Natural killer cell (primary cell): ENCODE measurements at regions not wholly inside any gene's neighbourhood (a gene's known extent, or its start where the extent isn't known, plus 50 kb on each side); places are given as distances from the start of the nearest gene placed in this dataset.

ENCODE experiments used
- ATAC-seq, 3 donors: fragments of 150-1000 bp in 2 of 3; fragments of 200-7000 bp in 1 of 3; cut with Tn5 transposase; 1 replicate in 1 of 3; 2 replicates in 2 of 3; pipeline ENCODE4 v1.10.0; 2021; ENCODE audit warnings: mild to moderate bottlenecking in 2 of 3, moderate library complexity in 2 of 3
- DNase-seq, 2 donors: peaks; one replicate each; pipeline versions ENCODE4 v3.0.0 to v3.0.0-alpha.2; 2013 to 2021; ENCODE audit warnings: mixed read lengths in 1 of 2
- H3K27ac ChIP-seq: one replicate; pipeline ENCODE4 v1.5.1; 2013; ENCODE audit warnings: mild to moderate bottlenecking, low read length
- H3K27me3 ChIP-seq: one replicate; pipeline ENCODE4 v1.6.1; 2013; ENCODE audit warnings: low read length; ENCODE audit not compliant: control insufficient read depth, insufficient read depth
- H3K36me3 ChIP-seq: one replicate; pipeline ENCODE4 v1.6.1; 2013; ENCODE audit warnings: low read length; ENCODE audit not compliant: control insufficient read depth, insufficient read depth
- H3K4me1 ChIP-seq: one replicate; pipeline ENCODE4 v1.6.1; 2013; ENCODE audit warnings: low read length; ENCODE audit not compliant: control insufficient read depth, insufficient read depth
- H3K4me3 ChIP-seq: one replicate; pipeline ENCODE4 v1.5.1; 2013; ENCODE audit warnings: low read length
- H3K9me3 ChIP-seq: one replicate; pipeline ENCODE4 v1.6.1; 2013; ENCODE audit warnings: low read length; ENCODE audit not compliant: control insufficient read depth, insufficient read depth
- H3K27ac Mint-ChIP-seq, 2 donors: one replicate each; pipeline ENCODE4 v1.8.0; 2022; ENCODE audit warnings: mild to moderate bottlenecking in 2 of 2, mixed read lengths in 2 of 2, moderate library complexity in 1 of 2
- H3K27me3 Mint-ChIP-seq, 2 donors: one replicate each; pipeline ENCODE4 v1.8.0; 2022; ENCODE audit warnings: low read depth in 2 of 2, mixed read lengths in 2 of 2
- H3K36me3 Mint-ChIP-seq: one replicate; pipeline ENCODE4 v1.8.0; 2022; ENCODE audit warnings: mixed read lengths
- H3K4me1 Mint-ChIP-seq, 2 donors: one replicate each; pipeline ENCODE4 v1.8.0; 2022; ENCODE audit warnings: mixed read lengths in 2 of 2
- H3K4me3 Mint-ChIP-seq: one replicate; pipeline ENCODE4 v1.8.0; 2022; ENCODE audit warnings: mild to moderate bottlenecking, moderate library complexity, mixed read lengths
- H3K9me3 Mint-ChIP-seq, 2 donors: one replicate each; pipeline ENCODE4 v1.8.0; 2022; ENCODE audit warnings: mixed read lengths in 2 of 2
- WGBS: methylation state at CpG from one replicate; pipeline ENCODE4 v1.1.7; 2013; ENCODE audit warnings: missing lambda C conversion rate; ENCODE audit not compliant: insufficient coverage; 5-methylcytosine and 5-hydroxymethylcytosine counted together
- intact Hi-C: fragments of 100-400 bp; cut with micrococcal nuclease; formaldehyde crosslinking; loops from one replicate; pipeline ENCODE4 v1.14.2; 2022
- TF ChIP-seq, protein P1 (sequence below): fragments of 200-600 bp; IDR thresholded peaks from one replicate; pipeline ENCODE4 v1.8.0; 2022; ENCODE audit warnings: antibody characterized with exemption

DNA sequence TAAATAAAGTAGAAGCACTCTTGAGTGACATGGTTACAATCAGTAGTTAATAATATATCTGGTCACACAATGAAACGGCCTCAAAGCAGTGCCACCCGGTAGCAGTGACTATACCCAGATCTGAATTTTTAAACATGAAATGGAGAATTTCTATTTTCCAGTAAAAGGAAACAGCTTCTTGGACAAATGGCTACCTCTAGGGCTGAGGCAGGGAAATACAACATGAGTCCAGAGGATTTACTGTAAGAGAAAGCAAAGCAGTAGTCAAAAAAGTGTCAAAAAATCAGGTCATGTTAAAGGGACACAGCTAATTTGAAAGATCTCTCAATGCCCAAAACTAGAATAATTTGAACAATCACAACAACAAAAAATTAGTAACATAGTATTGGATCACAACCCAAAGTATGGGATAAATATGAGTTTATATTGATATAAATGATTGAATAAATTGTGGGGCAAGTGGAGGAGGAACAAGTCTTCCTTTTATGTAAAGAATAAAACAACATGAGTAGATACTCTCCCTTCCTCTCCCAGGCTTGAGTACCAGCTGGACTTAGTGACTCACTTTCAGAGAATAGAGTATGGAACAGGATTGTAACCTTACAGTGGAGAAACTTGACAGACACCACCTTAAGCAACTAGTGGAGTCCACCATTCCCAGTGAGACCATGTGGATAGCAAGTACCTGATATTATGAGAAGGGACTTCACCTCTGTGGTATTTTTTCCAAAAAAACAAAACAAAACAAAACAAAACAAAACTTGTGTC, 180.8 kb downstream of the MBD2 start:
- Histone ChIP-seq H3K27me3 (no peaks in the 10 kb centered on the region), H3K4me3 (no peak overlapping the region), H3K27ac (no peak overlapping the region), H3K36me3 (no peaks in the 10 kb centered on the region), H3K4me1 (no peaks in the 10 kb centered on the region), H3K9me3 (no peaks in the 10 kb centered on the region)
- DNase-seq (no peak), ATAC-seq (no peak)
- H3K4me3 Mint-ChIP-seq = no peak overlapping the region
- no peak overlapping the region for H3K27ac Mint-ChIP-seq
- H3K9me3 Mint-ChIP-seq = peaks cover 0 to 4% of the 10 kb centered on the region in 2 donors
- WGBS = 88% methylated on average over 2 of the region's 2 CpGs
- H3K4me1 Mint-ChIP-seq = no peaks in the 10 kb centered on the region
- intact Hi-C loops = no loop called here
- no peaks in the 10 kb centered on the region for H3K36me3 Mint-ChIP-seq
- TF ChIP-seq, protein P1, sequence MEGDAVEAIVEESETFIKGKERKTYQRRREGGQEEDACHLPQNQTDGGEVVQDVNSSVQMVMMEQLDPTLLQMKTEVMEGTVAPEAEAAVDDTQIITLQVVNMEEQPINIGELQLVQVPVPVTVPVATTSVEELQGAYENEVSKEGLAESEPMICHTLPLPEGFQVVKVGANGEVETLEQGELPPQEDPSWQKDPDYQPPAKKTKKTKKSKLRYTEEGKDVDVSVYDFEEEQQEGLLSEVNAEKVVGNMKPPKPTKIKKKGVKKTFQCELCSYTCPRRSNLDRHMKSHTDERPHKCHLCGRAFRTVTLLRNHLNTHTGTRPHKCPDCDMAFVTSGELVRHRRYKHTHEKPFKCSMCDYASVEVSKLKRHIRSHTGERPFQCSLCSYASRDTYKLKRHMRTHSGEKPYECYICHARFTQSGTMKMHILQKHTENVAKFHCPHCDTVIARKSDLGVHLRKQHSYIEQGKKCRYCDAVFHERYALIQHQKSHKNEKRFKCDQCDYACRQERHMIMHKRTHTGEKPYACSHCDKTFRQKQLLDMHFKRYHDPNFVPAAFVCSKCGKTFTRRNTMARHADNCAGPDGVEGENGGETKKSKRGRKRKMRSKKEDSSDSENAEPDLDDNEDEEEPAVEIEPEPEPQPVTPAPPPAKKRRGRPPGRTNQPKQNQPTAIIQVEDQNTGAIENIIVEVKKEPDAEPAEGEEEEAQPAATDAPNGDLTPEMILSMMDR = no peak
- peaks cover 0 to 5% of the 10 kb centered on the region in 2 donors for H3K27me3 Mint-ChIP-seq

DNA sequence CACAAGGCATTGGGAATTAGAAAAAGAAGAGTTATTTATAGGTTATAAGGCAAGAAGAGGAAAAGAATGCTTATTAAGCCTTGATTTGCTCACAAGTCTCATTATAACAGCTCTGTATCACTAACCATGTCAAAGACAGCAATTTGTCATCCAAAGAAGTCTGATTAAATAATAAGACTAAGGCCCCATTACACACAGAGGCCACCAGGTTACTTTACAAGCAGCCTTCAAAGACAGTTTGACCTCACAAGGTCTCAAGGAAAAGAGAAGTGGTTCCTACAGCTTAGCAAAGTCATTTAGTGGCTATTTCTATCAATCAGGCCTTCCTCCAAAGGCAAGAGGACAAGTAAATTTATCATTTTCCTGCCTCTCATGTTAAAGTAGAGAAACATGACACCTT, 188.5 kb downstream of the MBD2 start:
- Mint-ChIP-seq H3K36me3 (no peaks in the 10 kb centered on the region), H3K4me3 (no peak overlapping the region), H3K27ac (no peak overlapping the region), H3K9me3 (peaks cover 0 to 4% of the 10 kb centered on the region in 2 donors), H3K27me3 (no peaks in the 10 kb centered on the region), H3K4me1 (no peaks in the 10 kb centered on the region)
- TF ChIP-seq, protein P1 = no peak
- Histone ChIP-seq H3K27ac (no peak overlapping the region), H3K4me1 (no peaks in the 10 kb centered on the region), H3K4me3 (no peak overlapping the region), H3K36me3 (no peaks in the 10 kb centered on the region), H3K27me3 (no peaks in the 10 kb centered on the region), H3K9me3 (no peaks in the 10 kb centered on the region)
- intact Hi-C loops = no loop called here
- DNase-seq (no peak), ATAC-seq (no peak)

DNA sequence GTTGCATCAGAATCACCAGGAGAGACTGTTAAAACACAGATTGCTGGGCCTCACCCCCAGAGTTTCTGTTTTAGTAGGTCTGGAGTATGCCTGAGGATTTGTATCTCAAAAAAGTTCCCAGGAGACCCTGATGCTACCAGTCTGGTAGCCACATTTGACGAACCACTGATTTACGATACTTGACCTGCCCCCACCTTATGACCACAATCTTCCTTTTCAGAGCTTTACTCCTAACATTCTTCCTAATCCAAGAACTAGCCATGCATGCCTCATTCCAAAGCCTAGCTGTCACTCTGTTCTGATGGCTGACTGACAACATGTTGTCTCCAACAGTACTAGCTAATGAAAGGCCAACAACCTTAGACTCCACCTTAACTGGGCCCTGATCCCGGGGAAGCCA, 191.4 kb downstream of the MBD2 start:
- peaks cover 0 to 4% of the 10 kb centered on the region in 2 donors for H3K9me3 Mint-ChIP-seq
- no peak for DNase-seq
- no peaks in the 10 kb centered on the region for H3K27me3 ChIP-seq
- intact Hi-C loops = no loop called here
- no peak overlapping the region for H3K27ac ChIP-seq
- no peak for ATAC-seq
- no peaks in the 10 kb centered on the region for H3K9me3 ChIP-seq
- TF ChIP-seq, protein P1 = no peak
- no peaks in the 10 kb centered on the region for H3K36me3 ChIP-seq
- H3K27me3 Mint-ChIP-seq = no peaks in the 10 kb centered on the region
- WGBS = 89% methylated on average over 3 of the region's 3 CpGs
- no peak overlapping the region for H3K4me3 Mint-ChIP-seq
- H3K4me1 ChIP-seq = no peaks in the 10 kb centered on the region
- H3K36me3 Mint-ChIP-seq = no peaks in the 10 kb centered on the region
- H3K27ac Mint-ChIP-seq = no peak overlapping the region
- no peak overlapping the region for H3K4me3 ChIP-seq
- H3K4me1 Mint-ChIP-seq = no peaks in the 10 kb centered on the region

DNA sequence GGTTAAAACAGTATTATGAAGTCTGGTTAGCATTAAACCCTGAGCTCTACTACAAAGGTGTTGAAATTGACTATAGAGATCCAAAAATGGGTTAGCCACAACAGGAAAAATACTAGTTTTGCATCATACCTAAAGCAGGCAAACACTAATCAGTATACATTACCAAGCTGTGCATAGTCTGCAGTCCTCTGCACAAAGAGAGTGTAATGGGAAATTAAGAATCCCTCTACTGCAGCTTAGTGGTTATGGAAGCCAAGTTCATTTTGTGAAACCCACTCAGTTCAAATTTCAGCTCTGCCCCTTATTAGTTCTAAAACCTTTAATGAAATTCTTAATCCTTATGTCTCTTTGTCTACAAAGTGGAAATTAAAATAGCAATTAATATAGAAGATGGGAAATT, 192.1 kb downstream of the MBD2 start:
- H3K36me3 Mint-ChIP-seq = no peaks in the 10 kb centered on the region
- no peaks in the 10 kb centered on the region for H3K27me3 ChIP-seq
- H3K4me1 Mint-ChIP-seq = no peaks in the 10 kb centered on the region
- no peak overlapping the region for H3K4me3 Mint-ChIP-seq
- peaks cover 0 to 4% of the 10 kb centered on the region in 2 donors for H3K9me3 Mint-ChIP-seq
- TF ChIP-seq, protein P1 = no peak
- ATAC-seq = no peak
- H3K27ac Mint-ChIP-seq = no peak overlapping the region
- no peaks in the 10 kb centered on the region for H3K27me3 Mint-ChIP-seq
- H3K36me3 ChIP-seq = no peaks in the 10 kb centered on the region
- H3K9me3 ChIP-seq = no peaks in the 10 kb centered on the region
- no peaks in the 10 kb centered on the region for H3K4me1 ChIP-seq
- no peak overlapping the region for H3K4me3 ChIP-seq
- intact Hi-C loops = no loop called here
- no peak overlapping the region for H3K27ac ChIP-seq
- DNase-seq = no peak
